ENCODE measurements at regions not wholly inside any gene's neighbourhood (a gene's known extent, or its start where the extent isn't known, plus 50 kb on each side); places are given as distances from the start of the nearest gene placed in this dataset.
A peak's percentile ranks its signal among the peaks of the same experiment; 100 is the strongest.
"Not testable (repeated sequence)": the region's sequence is repeated elsewhere in the genome, so short reads cannot be mapped to it uniquely, and the experiment has no call there.

DNA sequence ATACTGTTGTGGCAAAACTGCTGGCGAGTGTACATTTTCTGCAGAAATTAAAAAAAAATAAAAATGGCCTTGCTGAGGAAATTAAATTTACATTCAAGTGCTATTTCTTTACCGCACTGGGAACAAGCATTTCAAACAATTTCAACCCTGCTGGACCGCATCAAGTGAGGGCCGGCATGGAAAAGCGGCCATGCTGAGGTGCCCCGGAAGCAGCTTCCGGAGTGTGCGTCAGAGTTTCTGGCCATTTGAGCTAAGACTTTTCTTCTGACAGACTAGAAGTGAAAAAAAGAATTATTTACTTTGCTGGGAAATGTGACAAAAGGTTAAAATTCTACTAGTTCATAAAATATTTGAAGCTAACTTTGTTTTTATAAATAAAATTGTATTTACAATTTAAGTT lies 337.0 kb downstream of the CACNA1B start:
- intact Hi-C loops (cut with DNase I); H3K4me3 ChIP-seq; H3K27ac ChIP-seq; H3K9me3 ChIP-seq; DNase-seq; ATAC-seq; H3K4me1 ChIP-seq; H3K27me3 ChIP-seq (ENCODE audit: insufficient read depth in 3 of 3, low read length in 2 of 3); H3K36me3 ChIP-seq (ENCODE audit: insufficient read depth in 1 of 2, low read depth in 1 of 2): not testable (repeated sequence)
- WGBS, 3 donors, result 64 to 97% (median 95%) methylated on average over 7 to 8 of the region's 8 CpGs

DNA sequence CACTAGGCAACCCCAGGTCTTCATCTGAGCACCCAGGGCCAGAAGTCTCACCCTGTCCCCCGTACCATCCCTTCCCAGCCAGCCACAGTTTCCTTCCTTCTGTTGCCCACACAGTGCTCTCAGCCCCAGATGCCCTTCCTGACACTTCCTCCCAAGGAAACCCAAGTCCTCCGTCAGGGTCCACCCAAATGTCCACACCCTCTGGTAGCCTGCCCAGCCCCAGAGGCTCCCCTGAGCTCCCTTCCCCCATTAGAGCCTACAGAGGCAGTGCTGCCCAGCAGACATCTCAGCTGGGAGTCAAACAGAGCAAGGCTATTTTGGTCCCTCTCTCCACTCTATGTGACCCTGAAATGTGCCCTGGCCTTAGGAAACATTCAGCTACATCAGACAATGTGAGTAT lies 338.0 kb downstream of the CACNA1B start:
- H3K9me3 ChIP-seq; H3K36me3 ChIP-seq (ENCODE audit: insufficient read depth in 1 of 2, low read depth in 1 of 2); H3K4me1 ChIP-seq; H3K27ac ChIP-seq; intact Hi-C loops (cut with DNase I); H3K27me3 ChIP-seq (ENCODE audit: insufficient read depth in 3 of 3, low read length in 2 of 3); H3K4me3 ChIP-seq; DNase-seq: not testable (repeated sequence)
- WGBS, 3 donors, result no CpG with 5 or more reads among the region's 2 CpGs
- ATAC-seq, result peak in 3 of 4 donors; percentile 48 to 72 (median 51)

DNA sequence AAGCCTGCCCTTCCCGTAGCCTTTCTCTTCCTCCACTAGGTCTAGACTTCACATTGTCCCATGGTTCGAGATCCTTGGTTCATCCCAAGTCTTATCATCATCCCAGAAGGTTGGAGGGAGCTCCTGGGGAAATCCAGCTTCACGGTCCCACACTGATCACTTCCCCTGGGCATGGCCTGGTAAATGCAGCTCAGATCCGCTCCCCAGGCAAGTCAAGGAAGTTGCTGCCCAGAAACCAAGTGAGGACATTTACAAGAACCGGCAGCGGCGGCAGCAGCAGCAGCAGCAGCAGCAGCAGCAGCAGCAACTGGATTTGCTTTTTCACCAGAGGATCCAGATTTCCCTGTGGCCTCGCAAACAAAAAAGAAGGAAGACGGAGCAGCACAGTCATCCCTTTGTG lies 339.2 kb downstream of the CACNA1B start:
- DNase-seq; H3K9me3 ChIP-seq; ATAC-seq; H3K27me3 ChIP-seq (ENCODE audit: insufficient read depth in 3 of 3, low read length in 2 of 3); intact Hi-C loops (cut with DNase I); H3K36me3 ChIP-seq (ENCODE audit: insufficient read depth in 1 of 2, low read depth in 1 of 2); H3K27ac ChIP-seq; H3K4me1 ChIP-seq; H3K4me3 ChIP-seq: not testable (repeated sequence)
- WGBS, 3 donors, result 65 to 81% (median 71%) methylated on average over 6 of the region's 9 CpGs

DNA sequence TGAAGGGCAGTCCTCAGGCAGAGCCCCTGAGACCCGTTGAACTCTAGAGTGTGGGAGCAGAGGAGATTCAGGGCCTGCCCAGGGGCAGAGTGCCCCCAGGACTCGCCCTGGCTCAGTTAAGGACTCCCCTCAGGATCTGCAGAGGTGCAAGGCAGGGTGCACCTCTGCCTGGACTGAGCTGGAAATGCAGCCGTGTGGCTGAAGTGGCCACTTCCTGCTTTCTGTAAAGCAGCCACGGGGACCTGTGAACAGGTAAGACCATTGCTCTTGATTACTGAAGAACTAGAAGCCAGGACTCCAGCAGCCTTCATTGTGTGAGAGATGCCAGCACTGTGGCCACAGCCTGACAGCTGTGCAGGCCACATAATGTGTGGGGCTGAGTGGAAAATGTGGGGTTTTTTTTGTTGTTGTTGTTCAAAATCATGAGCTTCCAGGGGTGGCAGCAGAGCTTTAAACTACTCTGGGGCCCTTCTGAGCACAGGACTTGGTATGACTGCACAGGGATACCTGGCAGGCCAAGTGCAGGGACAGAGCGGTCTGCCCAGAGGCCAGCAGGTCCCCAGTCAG lies 339.8 kb downstream of the CACNA1B start:
- H3K4me1 ChIP-seq; H3K9me3 ChIP-seq; H3K36me3 ChIP-seq (ENCODE audit: insufficient read depth in 1 of 2, low read depth in 1 of 2); DNase-seq; intact Hi-C loops (cut with DNase I); ATAC-seq; H3K27me3 ChIP-seq (ENCODE audit: insufficient read depth in 3 of 3, low read length in 2 of 3); H3K4me3 ChIP-seq; H3K27ac ChIP-seq: not testable (repeated sequence)
- 53 to 67% (median 55%) methylated on average over 3 of the region's 5 CpGs for WGBS, 3 donors

DNA sequence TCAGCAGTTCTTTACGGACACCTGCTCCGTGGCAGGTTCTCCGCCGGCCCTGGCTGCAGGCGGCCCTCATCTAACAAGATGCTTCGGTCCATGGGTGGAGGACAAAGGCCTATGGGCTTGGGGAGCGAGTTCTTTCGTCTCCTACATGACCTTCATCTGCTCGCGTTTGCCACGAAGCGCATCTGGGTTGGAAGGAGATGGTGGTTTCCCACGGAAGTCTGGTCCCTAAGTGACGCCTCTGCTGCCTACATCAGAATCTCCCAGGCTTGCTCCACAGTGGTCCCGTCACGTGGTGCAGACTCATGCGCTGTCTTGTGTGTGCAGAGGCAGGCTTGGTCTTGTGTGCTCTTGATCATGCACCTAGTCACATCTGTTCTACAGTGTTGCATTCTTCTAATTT lies 341.7 kb downstream of the CACNA1B start:
- 90 to 96% (median 91%) methylated on average over 11 to 17 of the region's 17 CpGs for WGBS, 3 donors
- ATAC-seq, DNase-seq: not testable (repeated sequence)

DNA sequence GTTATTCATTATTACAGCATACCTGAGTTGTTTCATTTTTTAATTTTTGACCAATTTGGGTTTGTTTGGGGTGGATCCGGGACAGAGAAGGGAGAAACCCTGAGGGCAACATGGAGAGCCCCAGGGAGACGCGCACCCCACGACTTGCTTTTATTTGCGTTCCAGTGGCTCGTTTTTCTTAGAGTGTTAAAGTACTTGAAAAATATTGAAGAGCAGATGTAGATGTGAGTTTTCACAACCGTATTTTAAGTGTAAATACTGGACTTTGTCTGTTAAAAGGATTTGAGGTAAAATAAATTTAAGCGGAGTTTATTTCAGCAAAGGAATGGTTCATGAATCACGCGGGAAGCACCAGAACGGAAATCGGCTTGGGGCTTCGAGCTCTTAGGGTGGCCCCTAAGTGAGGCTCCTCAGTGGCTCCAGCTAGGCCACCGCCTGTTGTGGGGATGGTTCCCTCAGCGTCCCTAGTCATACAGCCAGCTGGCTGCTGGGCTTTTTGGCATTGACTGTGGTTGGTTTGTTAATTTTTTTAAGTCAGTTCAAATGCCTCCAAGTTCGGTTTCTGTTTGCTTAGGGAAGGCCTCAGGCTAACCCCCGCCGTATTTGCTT lies 344.0 kb downstream of the CACNA1B start:
- H3K4me1 ChIP-seq; ATAC-seq; H3K27me3 ChIP-seq (ENCODE audit: insufficient read depth in 3 of 3, low read length in 2 of 3); H3K36me3 ChIP-seq (ENCODE audit: insufficient read depth in 1 of 2, low read depth in 1 of 2); H3K9me3 ChIP-seq; DNase-seq; H3K27ac ChIP-seq; intact Hi-C loops (cut with DNase I); H3K4me3 ChIP-seq: not testable (repeated sequence)
- WGBS, 3 donors, result 75 to 88% (median 87%) methylated on average over 4 to 5 of the region's 18 CpGs

More for the DNA sequence above, 341.7 kb downstream of the CACNA1B start:
- H3K36me3 ChIP-seq (ENCODE audit: insufficient read depth in 1 of 2, low read depth in 1 of 2); intact Hi-C loops (cut with DNase I); H3K9me3 ChIP-seq; H3K4me3 ChIP-seq; H3K27ac ChIP-seq; H3K4me1 ChIP-seq; H3K27me3 ChIP-seq (ENCODE audit: insufficient read depth in 3 of 3, low read length in 2 of 3): not testable (repeated sequence)

DNA sequence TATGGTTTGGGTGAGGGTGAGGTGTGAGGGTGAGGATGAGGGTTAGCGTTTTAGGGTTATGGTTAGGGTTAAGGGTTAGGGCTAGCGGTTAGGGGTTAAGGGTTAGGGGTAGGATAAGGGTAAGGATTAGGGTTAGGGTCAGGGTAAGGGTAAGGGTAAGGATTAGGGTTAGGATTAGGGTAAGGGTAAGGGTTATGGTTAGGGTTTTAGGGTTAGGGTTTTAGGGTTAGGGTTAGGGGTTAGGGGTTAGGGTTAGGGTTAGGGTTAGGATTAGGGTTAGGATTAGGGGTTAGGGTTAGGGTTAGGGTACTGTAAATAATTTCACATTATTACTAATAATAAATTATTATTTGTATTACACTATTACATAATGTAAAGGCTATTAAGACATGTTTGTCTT lies 359.5 kb downstream of the CACNA1B start:
- H3K4me1 ChIP-seq; H3K36me3 ChIP-seq (ENCODE audit: insufficient read depth in 1 of 2, low read depth in 1 of 2); H3K9me3 ChIP-seq; H3K27me3 ChIP-seq (ENCODE audit: insufficient read depth in 3 of 3, low read length in 2 of 3); ATAC-seq; H3K4me3 ChIP-seq; intact Hi-C loops (cut with DNase I); H3K27ac ChIP-seq; DNase-seq: not testable (repeated sequence)
- no CpG with 5 or more reads among the region's 2 CpGs for WGBS, 3 donors

DNA sequence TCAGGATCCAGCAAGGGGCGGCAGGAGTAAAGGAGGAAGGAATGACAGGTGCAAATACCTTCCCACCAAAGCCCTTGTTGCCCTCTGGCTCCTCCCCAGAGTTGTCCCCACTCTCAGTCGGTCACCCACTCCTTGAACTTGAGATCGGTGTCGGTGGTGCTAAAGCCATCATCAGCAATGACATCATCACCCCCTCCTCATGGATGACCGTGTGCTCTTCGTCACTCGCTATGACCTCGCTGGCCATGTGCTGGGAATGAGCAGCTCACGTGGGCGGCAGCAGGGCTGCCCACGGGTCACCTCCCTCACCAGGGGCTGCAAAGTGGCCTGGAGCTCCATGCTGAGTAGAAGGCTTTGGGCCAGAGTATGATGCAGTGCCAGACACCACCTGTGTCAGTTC lies 405.3 kb downstream of the CACNA1B start:
- H3K27ac ChIP-seq; H3K36me3 ChIP-seq (ENCODE audit: insufficient read depth in 1 of 2, low read depth in 1 of 2); H3K4me3 ChIP-seq; H3K4me1 ChIP-seq; H3K27me3 ChIP-seq (ENCODE audit: insufficient read depth in 3 of 3, low read length in 2 of 3); intact Hi-C loops (cut with DNase I); H3K9me3 ChIP-seq; DNase-seq; ATAC-seq: not testable (repeated sequence)
- no CpG with 5 or more reads among the region's 11 CpGs for WGBS, 3 donors
